Activated naive CD4-positive, alpha-beta T cell treated with Interleukin-2 at 50 U/mL for 16 hours (primary cell): ENCODE measurements at regions not wholly inside any gene's neighbourhood (a gene's known extent, or its start where the extent isn't known, plus 50 kb on each side); places are given as distances from the start of the nearest gene placed in this dataset.
"Not testable (repeated sequence)": the region's sequence is repeated elsewhere in the genome, so short reads cannot be mapped to it uniquely, and the experiment has no call there.

Experiments
- DNase-seq: peaks from one replicate; pipeline ENCODE4 v3.0.0-alpha.2; 2020

- no peak for DNase-seq
Measured at GRCh38 chr6:130720076-130720715, 107.0 kb upstream of the SMLR1 start.

GRCh38 chr6:130724089-130724488 lies 103.1 kb upstream of the SMLR1 start:
- no peak for DNase-seq

- no peak for DNase-seq
Measured at GRCh38 chr6:130725551-130725950, 101.7 kb upstream of the SMLR1 start.

GRCh38 chr6:130728064-130728463 lies 99.1 kb upstream of the SMLR1 start:
- DNase-seq = not testable (repeated sequence)

- DNase-seq = no peak
Measured at GRCh38 chr6:130730600-130730999, 96.6 kb upstream of the SMLR1 start.

GRCh38 chr6:130734161-130734560 lies 93.0 kb upstream of the SMLR1 start:
- no peak for DNase-seq

- DNase-seq = no peak
Measured at GRCh38 chr6:130740308-130740707, 86.9 kb upstream of the SMLR1 start.

- DNase-seq = no peak
Measured at GRCh38 chr6:130742131-130742681, 85.0 kb upstream of the SMLR1 start.

GRCh38 chr6:130743175-130743574 lies 84.0 kb upstream of the SMLR1 start:
- no peak for DNase-seq

GRCh38 chr6:130744576-130745366 lies 82.4 kb upstream of the SMLR1 start:
- DNase-seq = no peak

- DNase-seq = no peak
Measured at GRCh38 chr6:130748041-130748440, 79.2 kb upstream of the SMLR1 start.

- DNase-seq = no peak
Measured at GRCh38 chr6:130749402-130749801, 77.8 kb upstream of the SMLR1 start.

GRCh38 chr6:130752267-130752666 lies 74.9 kb upstream of the SMLR1 start:
- no peak for DNase-seq

GRCh38 chr6:130754786-130755367 lies 72.3 kb upstream of the SMLR1 start:
- DNase-seq = no peak

GRCh38 chr6:130755368-130756034 lies 71.7 kb upstream of the SMLR1 start:
- no peak for DNase-seq

- no peak for DNase-seq
Measured at GRCh38 chr6:130756824-130757223, 70.4 kb upstream of the SMLR1 start.

- DNase-seq = no peak
Measured at GRCh38 chr6:130758813-130759212, 68.4 kb upstream of the SMLR1 start.

- DNase-seq = no peak
Measured at GRCh38 chr6:130760006-130760405, 67.2 kb upstream of the SMLR1 start.

- no peak for DNase-seq
Measured at GRCh38 chr6:130761286-130761685, 65.9 kb upstream of the SMLR1 start.

- no peak for DNase-seq
Measured at GRCh38 chr6:130765181-130765727, 62.0 kb upstream of the SMLR1 start.

GRCh38 chr6:130766239-130767144 lies 60.7 kb upstream of the SMLR1 start:
- DNase-seq = no peak

- DNase-seq = no peak
Measured at GRCh38 chr6:130769861-130770260, 57.3 kb upstream of the SMLR1 start.
